ENCODE measurements at regions not wholly inside any gene's neighbourhood (a gene's known extent, or its start where the extent isn't known, plus 50 kb on each side); places are given as distances from the start of the nearest gene placed in this dataset.

GRCh38 chr5:143569722-143570567, 166.5 kb upstream of the NR3C1 start (continued):
- TF ChIP-seq, protein P1, sequence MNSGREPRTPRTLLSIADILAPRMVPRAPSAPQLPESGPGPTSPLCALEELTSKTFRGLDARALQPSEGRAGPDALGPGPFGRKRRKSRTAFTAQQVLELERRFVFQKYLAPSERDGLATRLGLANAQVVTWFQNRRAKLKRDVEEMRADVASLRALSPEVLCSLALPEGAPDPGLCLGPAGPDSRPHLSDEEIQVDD (CRISPR knock-in tag; IDR thresholded peaks at IDR 0.05; ENCODE audit: borderline replicate concordance): no peak
- TF ChIP-seq ETV6 (CRISPR knock-in tag; conservative IDR thresholded peaks at IDR 0.05): no peak
- TF ChIP-seq JDP2 (CRISPR knock-in tag; IDR thresholded peaks at IDR 0.05; ENCODE audit: borderline replicate concordance): no peak
- no peak for TF ChIP-seq MEF2D (CRISPR knock-in tag; IDR thresholded peaks at IDR 0.05)
- no peak for TF ChIP-seq ZNF292 (CRISPR knock-in tag; IDR thresholded peaks at IDR 0.05; ENCODE audit: borderline replicate concordance, low read depth)
- no peak for TF ChIP-seq ZBTB38 (CRISPR knock-in tag; IDR thresholded peaks at IDR 0.05)
- TF ChIP-seq ZNF878 (CRISPR knock-in tag; IDR thresholded peaks at IDR 0.05): no peak
- TF ChIP-seq SRF (IDR thresholded peaks at IDR 0.05; ENCODE audit: low read depth, low read length): no peak
- TF ChIP-seq POLR2AphosphoS2 (IDR thresholded peaks at IDR 0.05; ENCODE audit: low read depth, low read length): no peak
- TF ChIP-seq ZNF382 (CRISPR knock-in tag; IDR thresholded peaks at IDR 0.05; ENCODE audit: borderline replicate concordance): no peak
- no peak for TF ChIP-seq ZNF430 (CRISPR knock-in tag; IDR thresholded peaks at IDR 0.05)
- TF ChIP-seq SMC3 (IDR thresholded peaks at IDR 0.05; ENCODE audit: low read length): no peak; the same call in 1 of the 2 replicates
- peak; percentile 76; the same call in 1 of the 2 replicates for TF ChIP-seq ZMYM2 (CRISPR knock-in tag; IDR thresholded peaks at IDR 0.05)
- TF ChIP-seq ZNF274 (CRISPR knock-in tag; IDR thresholded peaks at IDR 0.05): no peak
- no peak for TF ChIP-seq ZNF512B (CRISPR knock-in tag; IDR thresholded peaks at IDR 0.05; ENCODE audit: borderline replicate concordance)
- TF ChIP-seq IRF2 (CRISPR knock-in tag; IDR thresholded peaks at IDR 0.05): peak; percentile 57; the same call in 1 of the 2 replicates
- TF ChIP-seq ZFP36L2 (CRISPR knock-in tag; IDR thresholded peaks at IDR 0.05): no peak
- TF ChIP-seq AHR (CRISPR knock-in tag; IDR thresholded peaks at IDR 0.05): no peak
- TF ChIP-seq, protein P2, sequence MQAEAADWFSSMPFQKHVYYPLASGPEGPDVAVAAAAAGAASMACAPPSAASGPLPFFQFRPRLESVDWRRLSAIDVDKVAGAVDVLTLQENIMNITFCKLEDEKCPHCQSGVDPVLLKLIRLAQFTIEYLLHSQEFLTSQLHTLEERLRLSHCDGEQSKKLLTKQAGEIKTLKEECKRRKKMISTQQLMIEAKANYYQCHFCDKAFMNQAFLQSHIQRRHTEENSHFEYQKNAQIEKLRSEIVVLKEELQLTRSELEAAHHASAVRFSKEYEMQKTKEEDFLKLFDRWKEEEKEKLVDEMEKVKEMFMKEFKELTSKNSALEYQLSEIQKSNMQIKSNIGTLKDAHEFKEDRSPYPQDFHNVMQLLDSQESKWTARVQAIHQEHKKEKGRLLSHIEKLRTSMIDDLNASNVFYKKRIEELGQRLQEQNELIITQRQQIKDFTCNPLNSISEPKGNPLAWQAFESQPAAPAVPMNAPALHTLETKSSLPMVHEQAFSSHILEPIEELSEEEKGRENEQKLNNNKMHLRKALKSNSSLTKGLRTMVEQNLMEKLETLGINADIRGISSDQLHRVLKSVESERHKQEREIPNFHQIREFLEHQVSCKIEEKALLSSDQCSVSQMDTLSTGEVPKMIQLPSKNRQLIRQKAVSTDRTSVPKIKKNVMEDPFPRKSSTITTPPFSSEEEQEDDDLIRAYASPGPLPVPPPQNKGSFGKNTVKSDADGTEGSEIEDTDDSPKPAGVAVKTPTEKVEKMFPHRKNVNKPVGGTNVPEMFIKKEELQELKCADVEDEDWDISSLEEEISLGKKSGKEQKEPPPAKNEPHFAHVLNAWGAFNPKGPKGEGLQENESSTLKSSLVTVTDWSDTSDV (CRISPR knock-in tag; IDR thresholded peaks at IDR 0.05): no peak
- TF ChIP-seq CTCF (CRISPR knock-in tag; IDR thresholded peaks at IDR 0.05): no peak
- no peak for TF ChIP-seq ZNF350 (CRISPR knock-in tag; IDR thresholded peaks at IDR 0.05; ENCODE audit: borderline replicate concordance, low read depth)
- TF ChIP-seq, protein P3, sequence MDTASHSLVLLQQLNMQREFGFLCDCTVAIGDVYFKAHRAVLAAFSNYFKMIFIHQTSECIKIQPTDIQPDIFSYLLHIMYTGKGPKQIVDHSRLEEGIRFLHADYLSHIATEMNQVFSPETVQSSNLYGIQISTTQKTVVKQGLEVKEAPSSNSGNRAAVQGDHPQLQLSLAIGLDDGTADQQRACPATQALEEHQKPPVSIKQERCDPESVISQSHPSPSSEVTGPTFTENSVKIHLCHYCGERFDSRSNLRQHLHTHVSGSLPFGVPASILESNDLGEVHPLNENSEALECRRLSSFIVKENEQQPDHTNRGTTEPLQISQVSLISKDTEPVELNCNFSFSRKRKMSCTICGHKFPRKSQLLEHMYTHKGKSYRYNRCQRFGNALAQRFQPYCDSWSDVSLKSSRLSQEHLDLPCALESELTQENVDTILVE (CRISPR knock-in tag; IDR thresholded peaks at IDR 0.05): no peak

All from HepG2 (cell line).